Panc1 (cell line): ENCODE measurements at regions not wholly inside any gene's neighbourhood (a gene's known extent, or its start where the extent isn't known, plus 50 kb on each side); places are given as distances from the start of the nearest gene placed in this dataset.

Experiments used
- CTCF ChIP-seq: fragments of 450-650 bp; IDR thresholded peaks from 2 replicates; pipeline ENCODE4 v1.5.1; 2017; ENCODE audit warnings: mild to moderate bottlenecking
- POLR2AphosphoS5 ChIP-seq: IDR thresholded peaks from 2 replicates; pipeline ENCODE4 v1.6.1; 2012; ENCODE audit warnings: mild to moderate bottlenecking, low read depth, low read length, moderate library complexity
- REST ChIP-seq, 2 experiments: IDR thresholded peaks; 2 replicates each; pipeline ENCODE4 v1.6.1; 2011 to 2012; ENCODE audit warnings: low read depth in 2 of 2, control low read depth in 1 of 2, low read length in 1 of 2, mild to moderate bottlenecking in 1 of 2, moderate library complexity in 1 of 2; ENCODE audit not compliant: insufficient read depth in 1 of 2
- SIN3A ChIP-seq: IDR thresholded peaks from 2 replicates; pipeline ENCODE4 v1.6.1; 2012; ENCODE audit warnings: low read depth, mild to moderate bottlenecking, low read length, moderate library complexity, borderline replicate concordance; ENCODE audit not compliant: insufficient read depth
- TCF7L2 ChIP-seq: IDR thresholded peaks from 2 replicates; pipeline ENCODE4 v1.6.1; 2011; ENCODE audit warnings: mild to moderate bottlenecking, low read depth, low read length, inconsistent platforms

DNA sequence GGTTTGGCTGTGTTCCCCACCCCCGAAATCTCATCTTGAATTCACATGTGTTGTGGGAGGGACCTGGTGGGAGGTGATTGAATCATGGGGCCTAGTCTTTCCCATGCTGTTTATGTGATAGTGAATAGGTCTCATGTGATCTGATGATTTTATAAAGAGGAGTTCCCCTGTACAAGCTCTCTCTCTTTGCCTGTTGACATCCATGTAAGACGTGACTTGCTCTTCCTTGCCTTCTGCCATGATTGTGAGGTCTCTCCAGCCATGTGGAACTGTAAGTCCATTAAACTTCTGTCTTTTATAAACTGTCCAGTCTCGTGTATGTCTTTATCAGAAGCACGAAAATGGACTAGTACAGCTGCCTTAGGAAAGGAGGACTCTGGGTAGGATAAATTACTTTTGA lies 976.7 kb downstream of the MCTP2 start:
- no peak for TF ChIP-seq POLR2AphosphoS5
- TF ChIP-seq CTCF, result no peak
- TF ChIP-seq REST (IDR thresholded peaks at IDR 0.05; ENCODE audit: insufficient read depth in 1 of 2, low read depth in 2 of 2, low read length in 1 of 2), result no peak
- TF ChIP-seq TCF7L2, result no peak
- TF ChIP-seq SIN3A, result no peak
